ENCODE measurements at regions not wholly inside any gene's neighbourhood (a gene's known extent, or its start where the extent isn't known, plus 50 kb on each side); places are given as distances from the start of the nearest gene placed in this dataset.

DNA sequence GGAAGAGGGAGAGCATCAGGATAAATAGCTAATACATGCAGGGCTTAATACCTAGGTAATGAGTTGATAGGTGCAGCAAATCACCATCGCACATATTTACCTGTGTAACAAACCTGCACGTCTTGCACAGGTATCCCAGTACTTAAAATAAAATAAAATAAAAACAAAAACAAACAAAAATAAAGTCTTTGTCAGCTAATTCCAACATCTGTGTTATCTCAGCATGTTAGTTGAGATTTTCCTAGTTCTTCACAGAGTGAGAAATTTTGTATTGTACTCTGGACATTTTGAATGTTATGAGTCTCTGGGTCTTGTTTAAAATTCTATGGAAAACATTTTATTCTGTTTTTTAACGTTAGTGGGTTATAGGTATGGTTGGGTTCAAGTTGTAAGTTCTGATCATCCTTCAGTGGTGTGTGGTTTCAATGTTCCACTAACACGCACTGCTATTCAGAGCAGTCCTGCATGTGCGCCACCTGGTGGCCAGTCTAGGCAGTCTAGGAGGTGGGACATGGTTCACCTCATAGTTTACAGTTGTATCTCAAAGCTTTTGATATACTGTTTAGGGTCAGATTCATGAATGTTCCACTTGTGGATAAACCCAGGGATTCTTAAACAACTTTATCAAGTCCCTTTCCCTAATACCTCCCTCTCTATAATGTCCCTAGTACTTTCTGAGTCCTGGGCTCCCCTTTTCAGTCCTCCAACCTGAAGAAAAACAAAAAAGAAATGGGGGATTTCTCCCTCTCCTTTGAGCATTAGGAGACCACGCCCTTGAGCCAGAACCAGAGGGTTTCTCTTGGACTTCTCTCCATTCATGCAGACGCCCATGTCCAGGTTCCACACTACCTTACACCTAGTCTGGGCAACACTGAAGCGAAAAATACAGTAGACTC, 213.4 kb upstream of the GATA6 start:
- peak; percentile 43 for DNase-seq (ENCODE audit: low read depth)
- in situ Hi-C loops (cut with HindIII; ENCODE audit: low sequenced_read_pairs), result no loop called here
- H3K4me3 ChIP-seq (ENCODE audit: low read depth, low read length), result no peak overlapping the region
- TF ChIP-seq, protein P1, sequence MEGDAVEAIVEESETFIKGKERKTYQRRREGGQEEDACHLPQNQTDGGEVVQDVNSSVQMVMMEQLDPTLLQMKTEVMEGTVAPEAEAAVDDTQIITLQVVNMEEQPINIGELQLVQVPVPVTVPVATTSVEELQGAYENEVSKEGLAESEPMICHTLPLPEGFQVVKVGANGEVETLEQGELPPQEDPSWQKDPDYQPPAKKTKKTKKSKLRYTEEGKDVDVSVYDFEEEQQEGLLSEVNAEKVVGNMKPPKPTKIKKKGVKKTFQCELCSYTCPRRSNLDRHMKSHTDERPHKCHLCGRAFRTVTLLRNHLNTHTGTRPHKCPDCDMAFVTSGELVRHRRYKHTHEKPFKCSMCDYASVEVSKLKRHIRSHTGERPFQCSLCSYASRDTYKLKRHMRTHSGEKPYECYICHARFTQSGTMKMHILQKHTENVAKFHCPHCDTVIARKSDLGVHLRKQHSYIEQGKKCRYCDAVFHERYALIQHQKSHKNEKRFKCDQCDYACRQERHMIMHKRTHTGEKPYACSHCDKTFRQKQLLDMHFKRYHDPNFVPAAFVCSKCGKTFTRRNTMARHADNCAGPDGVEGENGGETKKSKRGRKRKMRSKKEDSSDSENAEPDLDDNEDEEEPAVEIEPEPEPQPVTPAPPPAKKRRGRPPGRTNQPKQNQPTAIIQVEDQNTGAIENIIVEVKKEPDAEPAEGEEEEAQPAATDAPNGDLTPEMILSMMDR (IDR thresholded peaks at IDR 0.05; ENCODE audit: low read depth, low read length, missing control alignments), result peak; percentile 98

DNA sequence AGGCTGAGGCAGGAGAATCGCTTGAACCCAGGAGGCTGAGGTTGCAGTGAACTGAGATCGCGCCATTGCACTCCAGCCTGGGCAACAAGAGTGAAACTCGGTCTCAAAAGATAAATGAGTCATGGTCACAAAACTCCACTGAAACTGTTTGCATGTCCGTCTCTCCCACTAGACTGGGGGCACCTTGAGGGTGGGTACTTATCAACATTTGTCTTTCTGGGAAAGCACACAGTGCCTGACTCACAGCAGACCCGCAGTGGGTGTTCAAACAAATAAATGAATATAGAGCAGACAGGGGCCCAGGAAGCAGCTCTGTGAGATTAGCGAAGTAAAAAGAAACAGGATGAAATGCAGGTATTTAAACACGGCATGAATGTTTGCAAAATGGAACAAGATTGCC, 211.1 kb upstream of the GATA6 start:
- no peak overlapping the region for H3K4me3 ChIP-seq (ENCODE audit: low read depth, low read length)
- TF ChIP-seq, protein P1 (IDR thresholded peaks at IDR 0.05; ENCODE audit: low read depth, low read length, missing control alignments), result no peak
- DNase-seq (ENCODE audit: low read depth), result no peak
- in situ Hi-C loops (cut with HindIII; ENCODE audit: low sequenced_read_pairs), result no loop called here

DNA sequence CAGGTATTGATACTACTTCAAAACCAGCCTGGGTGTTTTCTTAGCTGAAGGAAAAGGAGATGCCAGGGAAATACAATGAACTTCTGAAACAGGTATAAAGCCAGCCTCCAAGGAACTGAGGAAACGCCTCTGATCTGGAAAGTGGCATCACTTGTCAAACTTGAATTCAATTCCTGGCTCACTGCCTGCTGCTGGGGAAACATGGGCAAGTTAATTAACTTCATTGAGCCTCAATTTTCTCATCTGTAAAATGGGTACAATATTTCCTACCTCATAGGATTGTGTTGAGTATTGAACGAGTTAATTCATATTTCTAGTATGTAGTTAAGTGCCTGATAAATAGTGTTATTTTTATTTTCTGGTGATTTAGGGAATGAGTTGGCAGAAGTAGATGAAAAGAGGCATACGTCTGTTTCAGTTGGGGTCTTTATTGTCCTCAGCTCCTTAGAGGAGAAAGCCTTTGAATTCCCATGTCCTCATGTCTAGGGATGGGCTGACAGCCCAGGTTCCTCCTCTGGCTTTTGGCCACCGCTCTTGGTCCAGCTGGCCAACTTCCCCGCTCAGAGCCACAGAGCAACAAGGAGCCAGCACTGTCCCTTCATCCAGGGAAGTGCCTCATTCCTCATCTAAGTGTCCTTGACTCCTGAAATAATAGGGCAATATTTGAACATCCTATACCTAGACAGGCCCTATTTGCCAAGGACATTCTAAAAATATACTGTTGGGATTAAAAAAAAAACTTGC, 210.5 kb upstream of the GATA6 start:
- in situ Hi-C loops (cut with HindIII; ENCODE audit: low sequenced_read_pairs), result no loop called here

DNA sequence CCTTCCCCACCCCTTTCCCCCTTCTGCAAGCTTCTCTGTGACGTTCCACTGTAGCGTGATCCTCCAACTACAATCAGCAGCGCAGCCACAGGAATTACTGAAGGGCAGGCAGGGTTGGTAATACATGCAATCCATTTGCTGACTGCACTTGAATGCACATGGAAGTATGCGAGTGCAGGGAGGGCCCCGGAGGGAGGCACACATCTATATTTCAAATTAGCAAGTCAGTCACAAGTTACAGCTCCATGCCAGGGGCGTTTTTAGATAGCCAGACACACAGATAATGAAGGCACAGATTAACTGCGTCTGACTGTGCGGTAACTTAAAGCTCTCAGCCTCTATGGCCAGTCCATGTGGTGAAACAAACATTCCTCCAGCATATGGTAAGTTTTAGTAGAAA, 209.2 kb upstream of the GATA6 start:
- no peak for DNase-seq (ENCODE audit: low read depth)
- H3K4me3 ChIP-seq (ENCODE audit: low read depth, low read length), result no peak overlapping the region
- in situ Hi-C loops (cut with HindIII; ENCODE audit: low sequenced_read_pairs), result no loop called here
- TF ChIP-seq, protein P1 (IDR thresholded peaks at IDR 0.05; ENCODE audit: low read depth, low read length, missing control alignments), result no peak

More for the DNA sequence above, 210.5 kb upstream of the GATA6 start:
- H3K4me3 ChIP-seq (ENCODE audit: low read depth, low read length), result no peak overlapping the region
- TF ChIP-seq, protein P1 (IDR thresholded peaks at IDR 0.05; ENCODE audit: low read depth, low read length, missing control alignments), result no peak
- no peak for DNase-seq (ENCODE audit: low read depth)

DNA sequence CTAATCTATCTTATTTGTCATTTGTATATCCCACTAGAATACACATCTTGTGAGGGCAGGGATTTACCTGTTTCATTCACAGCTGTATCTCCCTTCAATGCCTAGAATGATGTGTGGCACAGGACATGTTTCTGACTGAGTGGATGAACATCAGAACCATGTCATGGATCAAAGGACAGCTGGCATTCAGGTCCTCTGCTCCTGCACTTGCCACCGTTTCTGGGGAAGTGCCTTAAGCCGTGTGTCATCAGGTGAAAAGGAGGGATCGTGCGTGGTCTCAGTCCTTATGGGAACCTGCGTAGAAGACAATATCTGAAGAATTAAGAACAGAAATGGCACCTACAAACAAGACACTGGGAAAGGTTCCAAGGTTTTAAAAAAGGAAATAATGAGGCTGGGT, 206.1 kb upstream of the GATA6 start:
- no peak for DNase-seq (ENCODE audit: low read depth)
- no peak overlapping the region for H3K4me3 ChIP-seq (ENCODE audit: low read depth, low read length)
- TF ChIP-seq, protein P1 (IDR thresholded peaks at IDR 0.05; ENCODE audit: low read depth, low read length, missing control alignments), result no peak
- in situ Hi-C loops (cut with HindIII; ENCODE audit: low sequenced_read_pairs), result no loop called here

DNA sequence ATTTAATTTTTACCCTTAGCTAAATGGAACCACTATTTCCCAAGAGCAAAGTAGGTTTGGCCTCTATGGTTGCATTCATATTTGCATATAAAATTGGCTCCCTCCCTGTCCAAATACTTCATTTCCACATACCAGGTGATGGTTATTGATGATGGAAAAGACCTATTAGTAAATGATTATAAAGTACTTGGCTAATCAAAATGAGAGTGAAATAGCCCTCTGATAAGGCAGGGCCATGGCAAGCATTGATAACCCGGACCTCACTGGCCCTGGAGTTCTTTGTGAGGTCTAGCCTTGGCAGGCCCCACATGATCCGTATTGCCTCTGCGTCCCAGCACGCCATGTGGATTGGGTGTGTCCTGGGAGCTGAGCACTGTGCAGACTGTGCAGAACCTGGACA, 201.1 kb upstream of the GATA6 start:
- H3K4me3 ChIP-seq (ENCODE audit: low read depth, low read length), result no peak overlapping the region
- no peak for DNase-seq (ENCODE audit: low read depth)
- in situ Hi-C loops (cut with HindIII; ENCODE audit: low sequenced_read_pairs), result no loop called here
- TF ChIP-seq, protein P1 (IDR thresholded peaks at IDR 0.05; ENCODE audit: low read depth, low read length, missing control alignments), result no peak

All from astrocyte of the cerebellum (primary cell).